ENCODE measurements at regions not wholly inside any gene's neighbourhood (a gene's known extent, or its start where the extent isn't known, plus 50 kb on each side); places are given as distances from the start of the nearest gene placed in this dataset.

GRCh38 chr5:66450988-66451387 lies 145.2 kb upstream of the MAST4 start:
- no peak for TF ChIP-seq EZH2phosphoT487 (IDR thresholded peaks at IDR 0.05; ENCODE audit: borderline replicate concordance, low read length)
- TF ChIP-seq CTCF (IDR thresholded peaks at IDR 0.05; ENCODE audit: low read depth, low read length, poor library complexity, severe bottlenecking), result no peak

Data from DOHH2 (cell line).